Brain microvascular endothelial cell (primary cell): ENCODE measurements at regions not wholly inside any gene's neighbourhood (a gene's known extent, or its start where the extent isn't known, plus 50 kb on each side); places are given as distances from the start of the nearest gene placed in this dataset.
"Not testable (repeated sequence)": the region's sequence is repeated elsewhere in the genome, so short reads cannot be mapped to it uniquely, and the experiment has no call there.

Experiments
- DNase-seq: peaks from one replicate; pipeline ENCODE4 v3.0.0-alpha.2; 2020
- H3K27ac ChIP-seq: fragments of 250-450 bp; sonication (Bioruptor Pico); 2 replicates; pipeline ENCODE4 v1.5.1; 2020; ENCODE audit warnings: mild to moderate bottlenecking, moderate library complexity
- H3K27me3 ChIP-seq: fragments of 250-450 bp; sonication (Bioruptor Pico); replicated peaks from 2 replicates; pipeline ENCODE4 v1.5.1; 2020; ENCODE audit warnings: mild to moderate bottlenecking
- H3K36me3 ChIP-seq: fragments of 250-450 bp; sonication (Bioruptor Pico); replicated peaks from 2 replicates; pipeline ENCODE4 v1.5.1; 2020; ENCODE audit warnings: mild to moderate bottlenecking
- H3K4me3 ChIP-seq: 2 replicates; pipeline ENCODE4 v1.5.1; 2011; ENCODE audit warnings: low read depth, mild to moderate bottlenecking, control low read depth, low read length, moderate library complexity
- CTCF ChIP-seq: IDR thresholded peaks from 2 replicates; pipeline ENCODE4 v1.5.1; 2011; ENCODE audit warnings: low read depth, mild to moderate bottlenecking, moderate library complexity, low read length, control low read depth, inconsistent platforms; ENCODE audit errors: missing control alignments
- in situ Hi-C: cut with HindIII; loops from 2 replicates; pipeline ENCODE4 v1.10.0; 2017; ENCODE audit warnings: low sequenced_read_pairs, low pct_ligation_motif_present

- in situ Hi-C loops, result not testable (repeated sequence)
Observed at GRCh38 chr1:95297906-95298305, 63.9 kb downstream of the RWDD3 start.

GRCh38 chr1:95301091-95301490 is 67.1 kb downstream of the RWDD3 start:
- no peaks in the 10 kb centered on the region for H3K36me3 ChIP-seq
- TF ChIP-seq CTCF, result no peak
- in situ Hi-C loops, result no loop called here
- H3K27me3 ChIP-seq, result no peaks in the 10 kb centered on the region
- H3K27ac ChIP-seq, result no peak overlapping the region
- DNase-seq, result no peak
- no peak overlapping the region for H3K4me3 ChIP-seq

More at GRCh38 chr1:95297906-95298305, 63.9 kb downstream of the RWDD3 start:
- not testable (repeated sequence) for H3K4me3 ChIP-seq, DNase-seq, H3K27me3 ChIP-seq, H3K27ac ChIP-seq, H3K36me3 ChIP-seq

- DNase-seq, result no peak
- Histone ChIP-seq H3K27ac (no peak overlapping the region), H3K4me3 (no peak overlapping the region), H3K27me3 (no peaks in the 10 kb centered on the region), H3K36me3 (no peaks in the 10 kb centered on the region)
- in situ Hi-C loops, result no loop called here
- no peak for TF ChIP-seq CTCF
Observed at GRCh38 chr1:95301614-95302013, 67.6 kb downstream of the RWDD3 start.

- no peak for DNase-seq
- in situ Hi-C loops, result no loop called here
- Histone ChIP-seq H3K36me3 (no peaks in the 10 kb centered on the region), H3K4me3 (no peak overlapping the region), H3K27me3 (peaks cover 2% of the 10 kb centered on the region), H3K27ac (no peak overlapping the region)
- TF ChIP-seq CTCF, result no peak
Observed at GRCh38 chr1:95304803-95305202, 70.8 kb downstream of the RWDD3 start.

- Histone ChIP-seq H3K27ac (no peak overlapping the region), H3K36me3 (no peaks in the 10 kb centered on the region), H3K4me3 (no peak overlapping the region), H3K27me3 (peaks cover 2% of the 10 kb centered on the region)
- TF ChIP-seq CTCF, result no peak
- in situ Hi-C loops, result no loop called here
- DNase-seq, result no peak
Observed at GRCh38 chr1:95308276-95309030, 74.4 kb downstream of the RWDD3 start.

GRCh38 chr1:95309031-95309471 is 75.0 kb downstream of the RWDD3 start:
- DNase-seq, result peak; percentile 14
- H3K27me3 ChIP-seq, result peaks cover 2% of the 10 kb centered on the region
- no peak overlapping the region for H3K27ac ChIP-seq
- no peaks in the 10 kb centered on the region for H3K36me3 ChIP-seq
- peak; percentile 74 for TF ChIP-seq CTCF
- no peak overlapping the region for H3K4me3 ChIP-seq
- in situ Hi-C loops, result no loop called here
